Gastroesophageal sphincter (tissue), 3 donors: ENCODE measurements at regions not wholly inside any gene's neighbourhood (a gene's known extent, or its start where the extent isn't known, plus 50 kb on each side); places are given as distances from the start of the nearest gene placed in this dataset.
"Not testable (repeated sequence)": the region's sequence is repeated elsewhere in the genome, so short reads cannot be mapped to it uniquely, and the experiment has no call there.

ENCODE experiments used
- CTCF ChIP-seq, 4 experiments: fragments of 200-600 bp in 2 of 4; fragments of 450-650 bp in 2 of 4; sonication (generic) in 1 of 4; IDR thresholded peaks; one replicate each; pipeline ENCODE4 v1.5.1; 2017 to 2019; ENCODE audit warnings: antibody characterized with exemption in 4 of 4, mild to moderate bottlenecking in 2 of 4, moderate library complexity in 2 of 4
- POLR2A ChIP-seq, 2 donors: fragments of 450-650 bp; IDR thresholded peaks; one replicate each; pipeline ENCODE4 v1.6.1; 2017; ENCODE audit warnings: antibody characterized with exemption in 2 of 2, mild to moderate bottlenecking in 2 of 2, moderate library complexity in 1 of 2

DNA sequence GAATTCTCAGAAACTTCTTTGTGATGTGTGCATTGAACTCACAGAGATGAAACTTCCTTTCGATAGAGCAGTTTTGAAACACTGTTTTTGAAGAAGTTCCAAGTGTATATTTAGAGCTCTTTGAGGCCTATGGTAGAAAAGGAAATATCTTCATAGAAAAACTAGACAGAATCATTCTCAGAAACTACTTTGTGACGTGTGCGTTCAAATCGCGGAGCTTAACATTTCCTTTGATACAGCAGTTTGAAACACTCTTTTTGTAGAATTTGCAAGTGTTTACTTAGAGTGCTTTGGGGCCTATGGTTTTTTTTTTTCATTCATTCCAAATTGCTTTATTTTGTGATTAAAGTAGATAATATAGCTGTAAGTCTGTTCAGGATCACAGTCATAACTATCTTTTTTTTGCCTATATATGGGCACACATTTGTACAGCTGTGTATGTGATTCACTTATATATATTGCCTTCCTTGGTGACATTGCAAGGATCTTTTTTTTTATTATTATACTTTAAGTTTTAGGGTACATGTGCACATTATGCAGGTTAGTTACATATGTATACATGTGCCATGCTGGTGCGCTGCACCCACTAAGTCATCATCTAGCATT lies 643.9 kb upstream of the ZNF337 start:
- not testable (repeated sequence) for TF ChIP-seq POLR2A, CTCF (IDR thresholded peaks at IDR 0.05)
